HepG2 (cell line): ENCODE measurements at regions not wholly inside any gene's neighbourhood (a gene's known extent, or its start where the extent isn't known, plus 50 kb on each side); places are given as distances from the start of the nearest gene placed in this dataset.

Experiments
- ATAC-seq: fragments of 200-7000 bp; cut with Tn5 transposase; 3 replicates; pipeline ENCODE4 v1.9.1; 2020; ENCODE audit warnings: mild to moderate bottlenecking, moderate library complexity
- BruUV-seq: library from RNA; stranded (reverse); fragments of 400-500 nt; replicated peaks from 2 replicates; lab custom pipeline; 2021; lab: Mats Ljungman, UMichigan
- CTCF ChIA-PET: fragments of 300-600 bp; formaldehyde crosslinking; extraction: SDS; loops from one replicate; lab custom pipeline; 2021; ENCODE audit warnings: low total read pairs, inconsistent platforms, low intra/inter-chr PET ratio; lab: Yijun Ruan, JAX
- POLR2A ChIA-PET: fragments of 350-600 bp; sonication (Branson Sonifier 250); formaldehyde crosslinking; loops from one replicate; lab custom pipeline; 2020; ENCODE audit warnings: antibody characterized with exemption, inconsistent platforms; lab: Yijun Ruan, JAX
- DNase-seq: peaks from one replicate; pipeline ENCODE4 v3.0.0-alpha.2; 2015; ENCODE audit warnings: low spot score
- FAIRE-seq: peaks from 3 replicates; lab custom pipeline; 2011; peaks lifted over from hg19 to GRCh38; lab: Jason Lieb, UNC
- H2AFZ ChIP-seq: one replicate; pipeline ENCODE4 v1.6.1; 2011; ENCODE audit warnings: low read length, inconsistent platforms
- H3K27ac ChIP-seq: fragments of 300-600 bp; 3 replicates; pipeline ENCODE4 v1.8.0; 2011; ENCODE audit warnings: mixed run types, mild to moderate bottlenecking, mixed read lengths, low read length, inconsistent platforms; ENCODE audit not compliant: insufficient read depth; ENCODE audit errors: extremely low read length
- H3K27me3 ChIP-seq, 2 experiments: fragments of 200-600 bp in 1 of 2; 2 replicates in 1 of 2; 3 replicates in 1 of 2; pipeline versions ENCODE4 v1.6.0 to v1.8.0; 2011; ENCODE audit warnings: low read length in 2 of 2, mild to moderate bottlenecking in 2 of 2, moderate library complexity in 2 of 2, inconsistent platforms in 1 of 2; ENCODE audit not compliant: insufficient read depth in 2 of 2, control insufficient read depth in 1 of 2
- H3K36me3 ChIP-seq, 2 experiments: fragments of 200-600 bp in 1 of 2; replicated peaks in 1 of 2; 2 replicates in 1 of 2; 3 replicates in 1 of 2; pipeline versions ENCODE4 v1.5.1 to v1.8.0; 2011; ENCODE audit warnings: low read length in 2 of 2, inconsistent platforms in 1 of 2; ENCODE audit not compliant: insufficient read depth in 2 of 2, control insufficient read depth in 1 of 2
- H3K4me1 ChIP-seq: 2 replicates; pipeline ENCODE4 v1.5.1; 2012; ENCODE audit warnings: low read length, inconsistent platforms; ENCODE audit not compliant: insufficient read depth
- H3K4me2 ChIP-seq: 2 replicates; pipeline ENCODE4 v1.6.0; 2011; ENCODE audit warnings: low read depth, low read length, inconsistent platforms
- H3K4me3 ChIP-seq, 3 experiments: fragments of 200-600 bp in 1 of 3; sonication (generic), shearing (Covaris generic) in 1 of 3; replicated peaks in 1 of 3; 2 replicates each; pipeline ENCODE4 v1.5.1; 2011 to 2016; ENCODE audit warnings: low read length in 3 of 3, inconsistent platforms in 2 of 3, low read depth in 2 of 3, mild to moderate bottlenecking in 2 of 3, control low read depth in 1 of 3, mixed read lengths in 1 of 3; ENCODE audit not compliant: insufficient read depth in 1 of 3
- H3K79me2 ChIP-seq: one replicate; pipeline ENCODE4 v1.6.1; 2011; ENCODE audit warnings: low read length, inconsistent platforms; ENCODE audit not compliant: insufficient read depth
- H3K9ac ChIP-seq: 2 replicates; pipeline ENCODE4 v1.6.0; 2011; ENCODE audit warnings: mild to moderate bottlenecking, low read depth, low read length, inconsistent platforms; ENCODE audit not compliant: insufficient read depth
- H3K9me3 ChIP-seq: 2 replicates; pipeline ENCODE4 v1.5.1; 2012; ENCODE audit warnings: mild to moderate bottlenecking, low read length
- H4K20me1 ChIP-seq: 2 replicates; pipeline ENCODE4 v1.6.0; 2011; ENCODE audit warnings: inconsistent platforms, mild to moderate bottlenecking, low read length, moderate library complexity; ENCODE audit not compliant: insufficient read depth
- CEBPG ChIP-seq: IDR thresholded peaks from 2 replicates; pipeline ENCODE4 v1.6.1; 2016
- DNMT1 ChIP-seq: sonication (generic); formaldehyde crosslinking; IDR thresholded peaks from 2 replicates; pipeline ENCODE4 v1.5.1; 2020; ENCODE audit warnings: mild to moderate bottlenecking, missing genetic modification reagents
- GTF2F1 ChIP-seq: fragments of 150-350 bp; IDR thresholded peaks from 2 replicates; pipeline ENCODE4 v1.6.1; 2014; ENCODE audit warnings: low read length
- JARID2 ChIP-seq: sonication (generic); formaldehyde crosslinking; IDR thresholded peaks from 2 replicates; pipeline ENCODE4 v1.8.1; 2023; ENCODE audit warnings: missing genetic modification reagents, inconsistent platforms; ENCODE audit not compliant: insufficient replicate concordance
- KLF15 ChIP-seq: sonication (generic); formaldehyde crosslinking; IDR thresholded peaks from 2 replicates; pipeline ENCODE4 v1.8.1; 2023; ENCODE audit warnings: borderline replicate concordance, mild to moderate bottlenecking, inconsistent platforms, missing genetic modification reagents, mixed read lengths
- SRF ChIP-seq: IDR thresholded peaks from 2 replicates; pipeline ENCODE4 v1.6.1; 2011; ENCODE audit warnings: mild to moderate bottlenecking, low read depth, low read length, moderate library complexity
- ZC3H4 ChIP-seq: sonication (generic); formaldehyde crosslinking; IDR thresholded peaks from 2 replicates; pipeline ENCODE4 v1.4.0; 2020; ENCODE audit warnings: missing genetic modification reagents, borderline replicate concordance
- ZNF354B ChIP-seq: sonication (generic); formaldehyde crosslinking; IDR thresholded peaks from 2 replicates; pipeline ENCODE4 v1.8.0; 2022; ENCODE audit warnings: mild to moderate bottlenecking, missing genetic modification reagents
- WGBS: methylation state at CpG from one replicate; pipeline ENCODE4 v1.1.6; 2017; ENCODE audit warnings: low lambda C conversion rate; 5-methylcytosine and 5-hydroxymethylcytosine counted together
- in situ Hi-C: cut with HindIII; loops from 2 replicates; pipeline ENCODE4 v1.10.0; 2017; ENCODE audit warnings: low pct_unique_long_range_greater_than_20kb; ENCODE audit not compliant: extremely low pct_ligation_motif_present
- intact Hi-C: fragments of 100-400 bp; cut with micrococcal nuclease; formaldehyde crosslinking; loops from one replicate; pipeline ENCODE4 v1.10.0; 2022; ENCODE audit not compliant: unreplicated experiment
- TF ChIP-seq, protein P1 (sequence below): sonication (generic); formaldehyde crosslinking; IDR thresholded peaks from 2 replicates; pipeline ENCODE4 v1.4.0; 2020; ENCODE audit warnings: missing genetic modification reagents, mild to moderate bottlenecking, borderline replicate concordance
- TF ChIP-seq, protein P2 (sequence below): sonication (generic); formaldehyde crosslinking; IDR thresholded peaks from 2 replicates; pipeline ENCODE4 v1.8.0; 2023; ENCODE audit warnings: mild to moderate bottlenecking, missing genetic modification reagents

DNA sequence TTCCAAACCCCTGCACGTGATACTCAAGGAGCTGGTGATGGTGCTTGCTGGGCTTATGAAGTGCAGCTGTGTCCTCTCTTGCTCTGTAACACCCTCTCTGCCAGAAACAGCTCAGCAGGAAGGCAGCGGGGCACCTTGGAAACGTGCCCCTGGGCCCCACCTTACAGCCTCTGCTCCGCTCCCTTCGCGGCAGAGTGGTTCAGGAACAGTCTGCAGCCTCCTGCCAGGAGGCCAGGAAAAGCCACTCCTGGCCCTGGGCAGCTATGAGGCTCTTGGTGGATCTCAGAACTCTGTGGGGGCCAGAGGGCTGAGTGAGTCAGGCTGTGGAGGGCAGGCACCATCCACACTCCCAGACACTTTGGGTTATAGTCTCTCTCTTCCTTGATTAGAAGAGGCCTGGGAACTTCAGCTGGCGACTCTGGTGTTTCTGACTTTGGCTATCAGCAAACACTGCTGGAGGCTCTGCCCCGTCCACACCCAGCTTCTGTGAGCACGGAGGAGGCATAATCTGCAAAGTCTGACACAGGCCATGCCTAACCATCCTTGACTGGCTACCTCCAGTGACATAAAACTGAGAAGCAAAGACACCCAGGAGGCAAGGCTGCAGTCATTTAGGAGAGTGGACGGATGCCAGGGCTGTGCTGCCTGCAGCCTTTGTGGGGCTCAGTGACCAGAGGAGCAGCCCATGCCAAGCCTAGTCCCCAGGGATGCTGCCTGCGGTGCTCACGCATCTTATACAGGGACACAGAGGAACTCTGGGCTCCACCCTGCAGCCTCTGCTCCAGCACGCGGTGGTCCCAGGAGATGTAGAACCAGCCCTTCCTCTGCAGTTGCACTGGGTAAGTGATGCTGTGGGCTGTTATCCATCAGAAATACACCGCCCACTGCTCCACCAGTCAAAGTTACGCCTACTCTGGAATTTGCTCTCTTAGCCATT, 65.3 kb downstream of the METRNL start:
- no peak for TF ChIP-seq JARID2
- TF ChIP-seq DNMT1: no peak
- no peak for TF ChIP-seq KLF15
- no peak for TF ChIP-seq ZC3H4 (CRISPR knock-in tag)
- no peak overlapping the region for H3K4me3 ChIP-seq
- intact Hi-C loops (no loop called here), in situ Hi-C loops (no loop called here)
- H3K9me3 ChIP-seq: peaks cover 13% of the 10 kb centered on the region; the same call in 1 of the 2 replicates
- 26% methylated on average over 16 of the region's 16 CpGs for WGBS
- no peaks in the 10 kb centered on the region for H4K20me1 ChIP-seq
- peak; percentile 59 for ATAC-seq
- H3K79me2 ChIP-seq: no peaks in the 10 kb centered on the region
- FAIRE-seq: no peak
- H3K4me2 ChIP-seq: no peak overlapping the region
- H3K4me1 ChIP-seq: peaks cover 6% of the 10 kb centered on the region; the same call in 1 of the 2 replicates
- no peak overlapping the region for H3K9ac ChIP-seq
- H3K27me3 ChIP-seq: peaks cover 5 to 53% of the 10 kb centered on the region in 2 experiments
- no peak overlapping the region for H3K27ac ChIP-seq
- POLR2A ChIA-PET: no interaction called here
- CTCF ChIA-PET: no interaction called here
- no TSS peak for BruUV-seq
- H3K36me3 ChIP-seq: no peaks in the 10 kb centered on the region
- H2AFZ ChIP-seq: no peak overlapping the region
- DNase-seq: no peak

DNA sequence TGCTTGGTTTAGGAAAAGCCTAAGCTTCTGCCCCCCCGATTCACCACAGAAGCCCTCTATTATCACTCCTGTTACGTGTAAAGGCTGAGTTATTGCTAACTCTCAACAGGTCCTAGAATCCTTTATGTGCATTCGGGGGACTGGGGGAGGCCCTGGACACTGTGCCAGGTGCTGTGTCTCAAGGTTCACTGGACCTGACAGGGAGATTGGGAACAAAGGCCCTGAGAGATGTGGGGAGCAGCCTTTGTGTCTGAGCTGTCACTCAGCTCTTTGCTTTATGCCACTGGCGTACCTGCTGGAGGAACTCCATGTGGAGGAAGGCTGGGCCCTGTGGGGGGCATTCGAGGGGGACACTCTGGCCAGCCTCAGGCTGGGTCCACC, 65.9 kb downstream of the METRNL start:
- no peaks in the 10 kb centered on the region for H3K79me2 ChIP-seq
- H4K20me1 ChIP-seq: no peaks in the 10 kb centered on the region
- peaks cover 10% of the 10 kb centered on the region for H3K4me1 ChIP-seq
- in situ Hi-C loops (no loop called here), intact Hi-C loops (no loop called here)
- ChIA-PET POLR2A (no interaction called here), CTCF (no interaction called here)
- ATAC-seq (peak; percentile 17; the same call in 1 of the 3 replicates), DNase-seq (no peak), FAIRE-seq (no peak)
- peaks cover 5 to 52% of the 10 kb centered on the region in 2 experiments for H3K27me3 ChIP-seq
- H3K4me3 ChIP-seq: no peak overlapping the region
- H3K4me2 ChIP-seq: no peak overlapping the region
- TF ChIP-seq CEBPG (CRISPR knock-in tag): no peak
- TF ChIP-seq GTF2F1: no peak
- TF ChIP-seq, protein P1, sequence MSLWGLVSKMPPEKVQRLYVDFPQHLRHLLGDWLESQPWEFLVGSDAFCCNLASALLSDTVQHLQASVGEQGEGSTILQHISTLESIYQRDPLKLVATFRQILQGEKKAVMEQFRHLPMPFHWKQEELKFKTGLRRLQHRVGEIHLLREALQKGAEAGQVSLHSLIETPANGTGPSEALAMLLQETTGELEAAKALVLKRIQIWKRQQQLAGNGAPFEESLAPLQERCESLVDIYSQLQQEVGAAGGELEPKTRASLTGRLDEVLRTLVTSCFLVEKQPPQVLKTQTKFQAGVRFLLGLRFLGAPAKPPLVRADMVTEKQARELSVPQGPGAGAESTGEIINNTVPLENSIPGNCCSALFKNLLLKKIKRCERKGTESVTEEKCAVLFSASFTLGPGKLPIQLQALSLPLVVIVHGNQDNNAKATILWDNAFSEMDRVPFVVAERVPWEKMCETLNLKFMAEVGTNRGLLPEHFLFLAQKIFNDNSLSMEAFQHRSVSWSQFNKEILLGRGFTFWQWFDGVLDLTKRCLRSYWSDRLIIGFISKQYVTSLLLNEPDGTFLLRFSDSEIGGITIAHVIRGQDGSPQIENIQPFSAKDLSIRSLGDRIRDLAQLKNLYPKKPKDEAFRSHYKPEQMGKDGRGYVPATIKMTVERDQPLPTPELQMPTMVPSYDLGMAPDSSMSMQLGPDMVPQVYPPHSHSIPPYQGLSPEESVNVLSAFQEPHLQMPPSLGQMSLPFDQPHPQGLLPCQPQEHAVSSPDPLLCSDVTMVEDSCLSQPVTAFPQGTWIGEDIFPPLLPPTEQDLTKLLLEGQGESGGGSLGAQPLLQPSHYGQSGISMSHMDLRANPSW (CRISPR knock-in tag): no peak
- TF ChIP-seq ZNF354B: no peak
- TF ChIP-seq, protein P2, sequence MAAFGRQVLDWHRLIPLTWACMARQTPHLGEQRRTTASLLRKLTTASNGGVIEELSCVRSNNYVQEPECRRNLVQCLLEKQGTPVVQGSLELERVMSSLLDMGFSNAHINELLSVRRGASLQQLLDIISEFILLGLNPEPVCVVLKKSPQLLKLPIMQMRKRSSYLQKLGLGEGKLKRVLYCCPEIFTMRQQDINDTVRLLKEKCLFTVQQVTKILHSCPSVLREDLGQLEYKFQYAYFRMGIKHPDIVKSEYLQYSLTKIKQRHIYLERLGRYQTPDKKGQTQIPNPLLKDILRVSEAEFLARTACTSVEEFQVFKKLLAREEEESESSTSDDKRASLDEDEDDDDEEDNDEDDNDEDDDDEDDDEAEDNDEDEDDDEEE (CRISPR knock-in tag): no peak
- TF ChIP-seq SRF: no peak
- H2AFZ ChIP-seq: no peak overlapping the region
- BruUV-seq: no TSS peak
- 3% methylated on average over 5 of the region's 5 CpGs for whole genome bisulfite sequencing
- H3K9me3 ChIP-seq: peaks cover 13% of the 10 kb centered on the region; the same call in 1 of the 2 replicates
- H3K27ac ChIP-seq: no peak overlapping the region
- H3K36me3 ChIP-seq: no peaks in the 10 kb centered on the region
- H3K9ac ChIP-seq: no peak overlapping the region
